ENCODE measurements at regions not wholly inside any gene's neighbourhood (a gene's known extent, or its start where the extent isn't known, plus 50 kb on each side); places are given as distances from the start of the nearest gene placed in this dataset.

GRCh38 chr9:95807326-95807947 is 68.1 kb upstream of the ERCC6L2 start (continued):
- TF ChIP-seq NCOR1 (IDR thresholded peaks at IDR 0.05; ENCODE audit: borderline replicate concordance, low read length) (peak; percentile 36; the same call in 1 of the 2 replicates), BCL6 (CRISPR knock-in tag; IDR thresholded peaks at IDR 0.05) (peak; percentile 35; the same call in 1 of the 2 replicates), FOSL2 (CRISPR knock-in tag; IDR thresholded peaks at IDR 0.05) (peak; percentile 35; the same call in 1 of the 2 replicates), ERF (CRISPR knock-in tag; IDR thresholded peaks at IDR 0.05) (0 out of 2 replicates have a peak, but pooled peaks have one; percentile 41), ARID5B (CRISPR knock-in tag; IDR thresholded peaks at IDR 0.05) (peak; percentile 78), AHDC1 (CRISPR knock-in tag; IDR thresholded peaks at IDR 0.05; ENCODE audit: borderline replicate concordance) (peak; percentile 86; the same call in 1 of the 2 replicates), SALL1 (CRISPR knock-in tag; IDR thresholded peaks at IDR 0.05) (peak; percentile 72), FOXP1 (IDR thresholded peaks at IDR 0.05) (no peak), FOXP1 (CRISPR knock-in tag; IDR thresholded peaks at IDR 0.05) (peak; percentile 79), CREB3 (CRISPR knock-in tag; IDR thresholded peaks at IDR 0.05) (no peak), KDM1A (CRISPR knock-in tag; IDR thresholded peaks at IDR 0.05) (0 out of 2 replicates have a peak, but pooled peaks have one; percentile 15), ZMYM2 (CRISPR knock-in tag; IDR thresholded peaks at IDR 0.05) (peak; percentile 68; the same call in 1 of the 2 replicates), EP300 (IDR thresholded peaks at IDR 0.05; ENCODE audit: low read depth in 2 of 2, low read length in 2 of 2) (peak in 1 of 2 experiments; percentile 54; a peak in 2 of 4 replicates), EP300 (CRISPR knock-in tag; IDR thresholded peaks at IDR 0.05; ENCODE audit: borderline replicate concordance) (no peak), MED1 (CRISPR knock-in tag; IDR thresholded peaks at IDR 0.05) (peak; percentile 60; the same call in 1 of the 2 replicates), ZMAT3 (CRISPR knock-in tag; conservative IDR thresholded peaks at IDR 0.05) (no peak), RXRB (CRISPR knock-in tag; IDR thresholded peaks at IDR 0.05; ENCODE audit: borderline replicate concordance) (peak; percentile 94), FOXK1 (CRISPR knock-in tag; IDR thresholded peaks at IDR 0.05; ENCODE audit: borderline replicate concordance, low read depth) (peak; percentile 70; the same call in 1 of the 2 replicates), HMG20A (CRISPR knock-in tag; IDR thresholded peaks at IDR 0.05; ENCODE audit: borderline replicate concordance) (peak; percentile 65; the same call in 1 of the 2 replicates), IRF2 (CRISPR knock-in tag; IDR thresholded peaks at IDR 0.05) (0 out of 2 replicates have a peak, but pooled peaks have one; percentile 36)

Measured in HepG2 (cell line).